Vagina (tissue), 2 donors: ENCODE measurements at regions not wholly inside any gene's neighbourhood (a gene's known extent, or its start where the extent isn't known, plus 50 kb on each side); places are given as distances from the start of the nearest gene placed in this dataset.

ENCODE experiments used
- CTCF ChIP-seq, 3 experiments: fragments of 450-650 bp in 2 of 3; fragments of 200-600 bp in 1 of 3; sonication (generic) in 1 of 3; IDR thresholded peaks; one replicate each; pipeline ENCODE4 v1.5.1; 2017 to 2019; ENCODE audit warnings: antibody characterized with exemption in 3 of 3, mild to moderate bottlenecking in 2 of 3, moderate library complexity in 2 of 3
- POLR2AphosphoS5 ChIP-seq, 2 donors: sonication (generic); formaldehyde crosslinking; IDR thresholded peaks; one replicate each; pipeline ENCODE4 v1.9.0; 2017; ENCODE audit warnings: antibody characterized with exemption in 2 of 2, mild to moderate bottlenecking in 2 of 2, low read depth in 1 of 2; ENCODE audit not compliant: insufficient read depth in 1 of 2

- TF ChIP-seq CTCF (IDR thresholded peaks at IDR 0.05) (no peak), POLR2AphosphoS5 (IDR thresholded peaks at IDR 0.05; ENCODE audit: insufficient read depth in 1 of 2, low read depth in 1 of 2) (no peak)
Measured at GRCh38 chr14:65864984-65865383, 452.5 kb downstream of the FUT8 start.
